OCI-LY7 (cell line): ENCODE measurements at regions not wholly inside any gene's neighbourhood (a gene's known extent, or its start where the extent isn't known, plus 50 kb on each side); places are given as distances from the start of the nearest gene placed in this dataset.

Experiments
- BruUV-seq: library from RNA; stranded (reverse); fragments of 400-500 nt; replicated peaks from 2 replicates; lab custom pipeline; 2021; lab: Mats Ljungman, UMichigan
- CTCF ChIA-PET: fragments of 300-600 bp; sonication (Branson Sonifier 250); formaldehyde crosslinking; loops from one replicate; lab custom pipeline; 2022; ENCODE audit warnings: antibody characterized with exemption; ENCODE audit not compliant: unreplicated experiment; lab: Charles Lee
- POLR2A ChIA-PET: fragments of 300-600 bp; sonication (Branson Sonifier 250); formaldehyde crosslinking; loops from one replicate; lab custom pipeline; 2022; ENCODE audit warnings: antibody characterized with exemption; lab: Charles Lee
- DNase-seq: peaks from one replicate; pipeline ENCODE4 v3.0.0-alpha.2; 2015; ENCODE audit warnings: low spot score
- H2AFZ ChIP-seq: fragments of 200-600 bp; sonication (generic), shearing (Covaris generic); 2 replicates; pipeline ENCODE4 v1.6.1; 2014; ENCODE audit warnings: mild to moderate bottlenecking, antibody characterized with exemption, low read length, moderate library complexity
- H3K27ac ChIP-seq: fragments of 200-600 bp; sonication (generic); 2 replicates; pipeline ENCODE4 v1.5.1; 2014; ENCODE audit warnings: mixed run types, low read depth, mild to moderate bottlenecking, moderate library complexity, low read length, inconsistent platforms; ENCODE audit not compliant: poor library complexity, severe bottlenecking
- H3K36me3 ChIP-seq: fragments of 200-600 bp; sonication (generic); 2 replicates; pipeline ENCODE4 v1.6.1; 2014; ENCODE audit warnings: mild to moderate bottlenecking, antibody characterized with exemption, low read length, moderate library complexity, mixed read lengths; ENCODE audit not compliant: insufficient read depth
- H3K4me1 ChIP-seq: fragments of 200-600 bp; sonication (generic); 2 replicates; pipeline ENCODE4 v1.5.1; 2014; ENCODE audit warnings: mild to moderate bottlenecking, low read length; ENCODE audit not compliant: insufficient read depth, poor library complexity, severe bottlenecking
- H3K4me2 ChIP-seq: fragments of 200-600 bp; sonication (generic); 2 replicates; pipeline ENCODE4 v1.6.1; 2014; ENCODE audit warnings: mild to moderate bottlenecking, low read length
- H3K4me3 ChIP-seq: fragments of 200-600 bp; sonication (generic); 2 replicates; pipeline ENCODE4 v1.5.1; 2014; ENCODE audit warnings: mild to moderate bottlenecking, low read depth, low read length; ENCODE audit not compliant: poor library complexity, severe bottlenecking
- H3K79me2 ChIP-seq: fragments of 200-600 bp; sonication (generic); 2 replicates; pipeline ENCODE4 v1.6.1; 2016; ENCODE audit warnings: low read depth, mild to moderate bottlenecking, low read length, moderate library complexity, mixed read lengths; ENCODE audit not compliant: insufficient read depth
- H3K9me2 ChIP-seq: fragments of 200-600 bp; sonication (generic); 2 replicates; pipeline ENCODE4 v1.6.1; 2016; ENCODE audit warnings: mild to moderate bottlenecking, low read length, mixed read lengths; ENCODE audit not compliant: insufficient read depth
- H3K9me3 ChIP-seq: fragments of 200-600 bp; sonication (generic); 2 replicates; pipeline ENCODE4 v1.6.1; 2014; ENCODE audit warnings: mild to moderate bottlenecking, mixed run types, low read length, mixed read lengths
- H4K20me1 ChIP-seq: fragments of 200-600 bp; sonication (generic); 2 replicates; pipeline ENCODE4 v1.6.1; 2014; ENCODE audit warnings: mild to moderate bottlenecking, antibody characterized with exemption, low read length, moderate library complexity, mixed read lengths; ENCODE audit not compliant: insufficient read depth
- CTCF ChIP-seq: fragments of 200-600 bp; sonication (generic); conservative IDR thresholded peaks from 2 replicates; pipeline ENCODE4 v1.5.1; 2014; ENCODE audit warnings: mild to moderate bottlenecking, antibody characterized with exemption, low read length, moderate library complexity, mixed read lengths
- EZH2phosphoT487 ChIP-seq: fragments of 200-600 bp; sonication (generic); IDR thresholded peaks from 2 replicates; pipeline ENCODE4 v1.6.1; 2018; ENCODE audit warnings: low read depth, borderline replicate concordance, mild to moderate bottlenecking, mixed run types, antibody characterized with exemption, low read length, moderate library complexity, mixed read lengths
- intact Hi-C: fragments of 100-400 bp; cut with micrococcal nuclease; formaldehyde crosslinking; loops from one replicate; pipeline ENCODE4 v1.10.0; 2022; ENCODE audit not compliant: unreplicated experiment

DNA sequence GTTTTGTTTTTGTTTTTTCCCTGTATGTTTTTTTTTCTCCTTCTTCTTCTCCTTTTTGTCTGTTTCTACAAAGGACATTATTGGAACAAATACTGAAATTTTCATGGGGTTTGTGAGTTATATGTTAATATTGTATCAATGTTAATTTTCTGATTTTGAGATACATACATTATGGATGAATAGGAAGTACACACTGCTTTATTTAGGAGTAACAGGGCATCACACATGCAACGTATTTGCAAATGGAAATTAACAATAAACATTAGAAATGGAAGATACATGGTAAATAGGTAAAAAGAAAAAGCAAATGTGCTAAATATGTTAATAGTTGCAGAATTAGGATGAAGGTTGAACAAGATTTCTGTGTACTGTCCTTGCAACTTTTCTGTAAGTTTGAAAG lies 477.2 kb upstream of the INTU start:
- no peaks in the 10 kb centered on the region for H3K79me2 ChIP-seq
- TF ChIP-seq EZH2phosphoT487 (no peak), CTCF (no peak)
- intact Hi-C loops = no loop called here
- H3K4me1 ChIP-seq = no peaks in the 10 kb centered on the region
- no peaks in the 10 kb centered on the region for H3K9me3 ChIP-seq
- ChIA-PET CTCF (no interaction called here), POLR2A (no interaction called here)
- H3K4me2 ChIP-seq = no peak overlapping the region
- no peak for DNase-seq
- H4K20me1 ChIP-seq = no peaks in the 10 kb centered on the region
- H3K9me2 ChIP-seq = no peaks in the 10 kb centered on the region
- no peak overlapping the region for H3K4me3 ChIP-seq
- no TSS peak for BruUV-seq
- H3K36me3 ChIP-seq = no peaks in the 10 kb centered on the region
- H2AFZ ChIP-seq = no peak overlapping the region
- no peak overlapping the region for H3K27ac ChIP-seq

GRCh38 chr4:127162741-127163140 lies 470.0 kb upstream of the INTU start:
- Histone ChIP-seq H3K4me2 (no peak overlapping the region), H3K4me1 (no peaks in the 10 kb centered on the region), H4K20me1 (no peaks in the 10 kb centered on the region), H3K9me2 (no peaks in the 10 kb centered on the region), H3K4me3 (no peak overlapping the region), H2AFZ (no peak overlapping the region), H3K36me3 (no peaks in the 10 kb centered on the region), H3K9me3 (no peaks in the 10 kb centered on the region), H3K27ac (no peak overlapping the region), H3K79me2 (no peaks in the 10 kb centered on the region)
- DNase-seq = no peak
- CTCF ChIA-PET = no interaction called here
- POLR2A ChIA-PET = interaction anchor here (0.5 to 1.2 kb wide), 2 partner anchors 229 to 601 kb away, joined by 3 to 5 read pairs; no protein-coding TSS in a partner anchor
- intact Hi-C loops = no loop called here
- BruUV-seq = no TSS peak
- TF ChIP-seq CTCF (no peak), EZH2phosphoT487 (no peak)

DNA sequence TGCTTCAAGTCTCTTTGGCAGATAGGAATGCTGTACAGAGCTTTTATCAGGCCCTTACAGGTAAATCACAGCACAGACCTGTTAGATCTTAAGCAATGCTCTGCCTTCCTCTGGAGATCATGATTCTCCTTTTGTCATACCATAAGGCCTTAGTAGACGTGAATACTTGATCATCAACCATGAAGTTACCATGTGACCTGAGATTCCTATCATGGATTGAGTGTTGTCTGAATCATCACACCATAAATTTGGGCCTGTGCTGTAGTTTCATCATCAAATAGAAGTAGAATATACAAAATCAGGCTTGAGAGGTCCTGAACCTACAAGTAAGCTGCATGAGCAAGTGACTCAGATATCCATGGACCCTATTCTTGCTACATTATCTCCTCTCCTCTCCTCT lies 466.8 kb upstream of the INTU start:
- no peaks in the 10 kb centered on the region for H3K9me2 ChIP-seq
- no peak overlapping the region for H3K4me2 ChIP-seq
- H3K4me3 ChIP-seq = no peak overlapping the region
- POLR2A ChIA-PET = no interaction called here
- H2AFZ ChIP-seq = no peak overlapping the region
- H4K20me1 ChIP-seq = no peaks in the 10 kb centered on the region
- no peaks in the 10 kb centered on the region for H3K79me2 ChIP-seq
- TF ChIP-seq CTCF (no peak), EZH2phosphoT487 (no peak)
- DNase-seq = no peak
- CTCF ChIA-PET = no interaction called here
- H3K36me3 ChIP-seq = no peaks in the 10 kb centered on the region
- H3K4me1 ChIP-seq = no peaks in the 10 kb centered on the region
- intact Hi-C loops = no loop called here
- no peak overlapping the region for H3K27ac ChIP-seq
- BruUV-seq = no TSS peak
- no peaks in the 10 kb centered on the region for H3K9me3 ChIP-seq
